Lung (tissue), 11 donors: ENCODE measurements at regions not wholly inside any gene's neighbourhood (a gene's known extent, or its start where the extent isn't known, plus 50 kb on each side); places are given as distances from the start of the nearest gene placed in this dataset.
A peak's percentile ranks its signal among the peaks of the same experiment; 100 is the strongest.

ENCODE experiments used
- ATAC-seq: fragments of 200-7000 bp; cut with Tn5 transposase; one replicate; pipeline ENCODE4 v1.9.1; 2020; ENCODE audit warnings: moderate number of reproducible peaks; ENCODE audit not compliant: insufficient read depth, low FRiP score
- DNase-seq, 3 donors: peaks; one replicate each; pipeline ENCODE4 v3.0.0-alpha.2; 2013 to 2017
- H3K27ac ChIP-seq, 2 donors: one replicate each; pipeline ENCODE4 v1.5.1; 2013; ENCODE audit warnings: mild to moderate bottlenecking in 2 of 2, moderate library complexity in 2 of 2, control low read depth in 1 of 2, inconsistent platforms in 1 of 2, low read depth in 1 of 2, low read length in 1 of 2
- H3K27me3 ChIP-seq, 3 donors: one replicate each; pipeline ENCODE4 v1.5.1; 2013; ENCODE audit warnings: low read length in 2 of 3; ENCODE audit not compliant: control insufficient read depth in 3 of 3, insufficient read depth in 3 of 3
- H3K36me3 ChIP-seq, 4 donors: one replicate each; pipeline ENCODE4 v1.5.1; 2013; ENCODE audit warnings: low read length in 4 of 4, mild to moderate bottlenecking in 1 of 4, moderate library complexity in 1 of 4; ENCODE audit not compliant: control insufficient read depth in 4 of 4, insufficient read depth in 4 of 4
- H3K4me1 ChIP-seq, 5 donors: one replicate each; pipeline ENCODE4 v1.5.1; 2013; ENCODE audit warnings: low read length in 5 of 5, mild to moderate bottlenecking in 2 of 5, moderate library complexity in 1 of 5; ENCODE audit not compliant: control insufficient read depth in 5 of 5, insufficient read depth in 5 of 5
- H3K4me3 ChIP-seq: one replicate; pipeline ENCODE4 v1.5.1; 2013; ENCODE audit warnings: mild to moderate bottlenecking, control low read depth, moderate library complexity
- H3K9ac ChIP-seq, 2 donors: one replicate each; pipeline ENCODE4 v1.5.1; 2013; ENCODE audit warnings: low read length in 2 of 2, control low read depth in 1 of 2; ENCODE audit not compliant: insufficient read depth in 1 of 2
- H3K9me3 ChIP-seq, 4 donors: one replicate each; pipeline ENCODE4 v1.5.1; 2013; ENCODE audit warnings: low read length in 3 of 4, mild to moderate bottlenecking in 1 of 4, moderate library complexity in 1 of 4; ENCODE audit not compliant: control insufficient read depth in 4 of 4, insufficient read depth in 3 of 4
- WGBS, 2 donors: extraction: QIAGEN DNeasy Blood & Tissue Kit; methylation state at CpG; one replicate each; pipeline ENCODE4 v1.1.7; 2013; 5-methylcytosine and 5-hydroxymethylcytosine counted together
- TF ChIP-seq, protein P1 (sequence below): IDR thresholded peaks from 2 replicates; pipeline ENCODE4 v1.5.1; 2012; ENCODE audit warnings: mild to moderate bottlenecking; ENCODE audit errors: control extremely low read depth, extremely low read depth
- donor health status: control.
- donor health status: control.
- donor health status: Bipolar disorder and iron deficiency.
- donor health status: healthy.
- donor health status: DM: yes; HTN: yes; CAD: no.

DNA sequence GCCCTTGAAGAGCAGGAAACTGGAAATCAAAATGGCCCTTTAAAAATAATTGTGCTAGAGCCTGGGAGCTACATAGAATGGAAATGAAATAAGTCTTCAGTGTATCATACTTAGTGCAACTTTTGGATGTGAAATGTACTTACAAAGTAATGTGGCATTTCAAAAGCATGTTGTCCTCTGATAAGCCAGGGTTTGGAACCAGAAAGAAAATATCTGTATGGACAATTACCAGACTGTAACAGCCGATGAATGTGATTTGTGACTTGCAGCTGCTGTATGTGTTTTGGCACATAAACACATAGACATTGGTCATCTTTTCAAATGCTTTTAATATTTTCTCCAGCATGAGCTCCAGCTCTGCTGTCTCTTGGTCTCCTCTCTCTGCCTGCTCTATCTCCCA, 546.4 kb downstream of the OMA1 start:
- H3K27me3 ChIP-seq: no peaks in the 10 kb centered on the region
- ATAC-seq (no peak), DNase-seq (peak; percentile 72 to 96 (median 94))
- no peak overlapping the region for H3K4me3 ChIP-seq
- no peaks in the 10 kb centered on the region for H3K36me3 ChIP-seq
- 72 to 82% methylated on average over 1 of the region's 1 CpG for WGBS, 2 donors
- TF ChIP-seq, protein P1, sequence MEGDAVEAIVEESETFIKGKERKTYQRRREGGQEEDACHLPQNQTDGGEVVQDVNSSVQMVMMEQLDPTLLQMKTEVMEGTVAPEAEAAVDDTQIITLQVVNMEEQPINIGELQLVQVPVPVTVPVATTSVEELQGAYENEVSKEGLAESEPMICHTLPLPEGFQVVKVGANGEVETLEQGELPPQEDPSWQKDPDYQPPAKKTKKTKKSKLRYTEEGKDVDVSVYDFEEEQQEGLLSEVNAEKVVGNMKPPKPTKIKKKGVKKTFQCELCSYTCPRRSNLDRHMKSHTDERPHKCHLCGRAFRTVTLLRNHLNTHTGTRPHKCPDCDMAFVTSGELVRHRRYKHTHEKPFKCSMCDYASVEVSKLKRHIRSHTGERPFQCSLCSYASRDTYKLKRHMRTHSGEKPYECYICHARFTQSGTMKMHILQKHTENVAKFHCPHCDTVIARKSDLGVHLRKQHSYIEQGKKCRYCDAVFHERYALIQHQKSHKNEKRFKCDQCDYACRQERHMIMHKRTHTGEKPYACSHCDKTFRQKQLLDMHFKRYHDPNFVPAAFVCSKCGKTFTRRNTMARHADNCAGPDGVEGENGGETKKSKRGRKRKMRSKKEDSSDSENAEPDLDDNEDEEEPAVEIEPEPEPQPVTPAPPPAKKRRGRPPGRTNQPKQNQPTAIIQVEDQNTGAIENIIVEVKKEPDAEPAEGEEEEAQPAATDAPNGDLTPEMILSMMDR: no peak
- peaks cover 0 to 15% (median 0%) of the 10 kb centered on the region in 5 donors for H3K4me1 ChIP-seq
- no peak overlapping the region for H3K9ac ChIP-seq
- H3K9me3 ChIP-seq: peaks cover 0 to 13% (median 2%) of the 10 kb centered on the region in 4 donors
- no peak overlapping the region for H3K27ac ChIP-seq

GRCh38 chr1:57996400-57996799, 550.1 kb downstream of the OMA1 start:
- ATAC-seq: no peak
- no peak for DNase-seq
- Histone ChIP-seq H3K36me3 (no peaks in the 10 kb centered on the region), H3K27ac (no peak overlapping the region), H3K9ac (no peak overlapping the region), H3K9me3 (peaks cover 0 to 13% (median 3%) of the 10 kb centered on the region in 4 donors), H3K4me3 (no peak overlapping the region), H3K4me1 (peaks cover 0 to 18% (median 0%) of the 10 kb centered on the region in 5 donors), H3K27me3 (no peaks in the 10 kb centered on the region)
- WGBS, 2 donors: 75 to 88% methylated on average over 2 of the region's 2 CpGs
- TF ChIP-seq, protein P1: no peak

GRCh38 chr1:57991289-57991688, 555.2 kb downstream of the OMA1 start:
- H3K4me1 ChIP-seq: peaks cover 0 to 4% (median 0%) of the 10 kb centered on the region in 5 donors
- no peak overlapping the region for H3K9ac ChIP-seq
- peaks cover 0 to 2% (median 0%) of the 10 kb centered on the region in 4 donors for H3K9me3 ChIP-seq
- DNase-seq: no peak
- H3K36me3 ChIP-seq: no peaks in the 10 kb centered on the region
- no peak for ATAC-seq
- 90 to 93% methylated on average over 7 of the region's 7 CpGs for WGBS, 2 donors
- no peak overlapping the region for H3K27ac ChIP-seq
- TF ChIP-seq, protein P1: no peak
- no peaks in the 10 kb centered on the region for H3K27me3 ChIP-seq
- no peak overlapping the region for H3K4me3 ChIP-seq

DNA sequence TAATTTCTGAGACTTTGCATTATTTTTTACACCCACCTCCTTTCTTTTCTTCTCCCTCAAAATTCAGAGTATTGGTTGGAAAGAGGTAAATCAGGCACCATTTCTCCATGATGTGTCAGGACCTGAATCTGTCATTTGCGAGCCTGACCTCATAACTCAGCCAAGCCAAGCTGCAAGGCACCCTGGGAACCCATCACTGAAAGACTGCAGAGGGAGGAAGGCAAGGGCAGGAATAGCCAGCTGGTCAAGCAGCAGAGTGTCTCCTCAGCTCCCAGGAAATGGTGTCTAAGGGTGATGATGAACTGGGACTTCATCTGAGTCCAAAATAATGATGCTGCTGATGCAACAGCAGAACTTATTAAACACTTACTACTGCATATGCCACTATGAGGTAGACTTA, 556.6 kb downstream of the OMA1 start:
- Histone ChIP-seq H3K4me3 (no peak overlapping the region), H3K9ac (no peak overlapping the region), H3K4me1 (peaks cover 0 to 4% (median 0%) of the 10 kb centered on the region in 5 donors), H3K36me3 (no peaks in the 10 kb centered on the region), H3K27me3 (no peaks in the 10 kb centered on the region), H3K9me3 (peaks cover 0 to 2% (median 0%) of the 10 kb centered on the region in 4 donors), H3K27ac (no peak overlapping the region)
- ATAC-seq (no peak), DNase-seq (peak in 1 of 3 donors; percentile 14)
- TF ChIP-seq, protein P1: no peak
- WGBS, 2 donors: 80 to 96% methylated on average over 1 of the region's 1 CpG
